Type B pancreatic cell (in vitro differentiated cells): ENCODE measurements at regions not wholly inside any gene's neighbourhood (a gene's known extent, or its start where the extent isn't known, plus 50 kb on each side); places are given as distances from the start of the nearest gene placed in this dataset.

Experiments
- DNase-seq: peaks from one replicate; pipeline ENCODE4 v3.0.0; 2021; ENCODE audit warnings: mixed read lengths; ENCODE audit not compliant: unreplicated experiment; ENCODE audit errors: extremely low spot score
- H3K27ac Mint-ChIP-seq: 2 replicates; pipeline ENCODE4 v1.8.0; 2021; ENCODE audit warnings: mild to moderate bottlenecking, mixed read lengths
- H3K27me3 Mint-ChIP-seq: 2 replicates; pipeline ENCODE4 v1.8.0; 2021; ENCODE audit warnings: mixed read lengths
- H3K36me3 Mint-ChIP-seq: 2 replicates; pipeline ENCODE4 v1.8.0; 2021; ENCODE audit warnings: mixed read lengths
- H3K4me1 Mint-ChIP-seq: one replicate; pipeline ENCODE4 v1.8.0; 2021; ENCODE audit warnings: mixed read lengths; ENCODE audit not compliant: unreplicated experiment
- H3K4me3 Mint-ChIP-seq: 2 replicates; pipeline ENCODE4 v1.8.0; 2021; ENCODE audit warnings: mild to moderate bottlenecking, mixed read lengths
- H3K9me3 Mint-ChIP-seq: 2 replicates; pipeline ENCODE4 v1.8.0; 2021; ENCODE audit warnings: mixed read lengths
- TF ChIP-seq, protein P1 (sequence below): fragments of 200-600 bp; sonication (generic); conservative IDR thresholded peaks from 2 replicates; pipeline ENCODE4 v1.5.0; 2021; ENCODE audit warnings: antibody characterized with exemption, mild to moderate bottlenecking

DNA sequence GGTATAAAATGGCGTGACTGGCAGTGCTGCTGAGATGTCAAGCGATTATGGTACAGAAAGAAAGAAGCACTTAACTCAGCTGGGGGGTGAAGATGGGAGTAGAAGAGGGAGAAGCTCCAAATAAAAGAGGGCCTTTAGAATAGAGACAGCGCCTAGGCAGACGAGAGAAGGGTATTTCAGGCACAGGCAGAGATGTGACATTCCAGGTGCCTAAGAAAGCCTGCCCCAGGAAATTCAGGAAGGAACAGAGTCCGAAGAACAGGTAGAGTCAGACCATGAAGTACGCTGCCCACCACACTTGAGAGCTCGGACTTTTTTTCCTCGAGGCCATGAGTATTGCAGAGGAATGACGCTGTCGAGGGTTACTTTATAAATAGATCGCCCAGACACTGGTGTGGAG lies 170.9 kb upstream of the ATF7IP start:
- TF ChIP-seq, protein P1, sequence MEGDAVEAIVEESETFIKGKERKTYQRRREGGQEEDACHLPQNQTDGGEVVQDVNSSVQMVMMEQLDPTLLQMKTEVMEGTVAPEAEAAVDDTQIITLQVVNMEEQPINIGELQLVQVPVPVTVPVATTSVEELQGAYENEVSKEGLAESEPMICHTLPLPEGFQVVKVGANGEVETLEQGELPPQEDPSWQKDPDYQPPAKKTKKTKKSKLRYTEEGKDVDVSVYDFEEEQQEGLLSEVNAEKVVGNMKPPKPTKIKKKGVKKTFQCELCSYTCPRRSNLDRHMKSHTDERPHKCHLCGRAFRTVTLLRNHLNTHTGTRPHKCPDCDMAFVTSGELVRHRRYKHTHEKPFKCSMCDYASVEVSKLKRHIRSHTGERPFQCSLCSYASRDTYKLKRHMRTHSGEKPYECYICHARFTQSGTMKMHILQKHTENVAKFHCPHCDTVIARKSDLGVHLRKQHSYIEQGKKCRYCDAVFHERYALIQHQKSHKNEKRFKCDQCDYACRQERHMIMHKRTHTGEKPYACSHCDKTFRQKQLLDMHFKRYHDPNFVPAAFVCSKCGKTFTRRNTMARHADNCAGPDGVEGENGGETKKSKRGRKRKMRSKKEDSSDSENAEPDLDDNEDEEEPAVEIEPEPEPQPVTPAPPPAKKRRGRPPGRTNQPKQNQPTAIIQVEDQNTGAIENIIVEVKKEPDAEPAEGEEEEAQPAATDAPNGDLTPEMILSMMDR = no peak
- H3K9me3 Mint-ChIP-seq = peaks cover 4% of the 10 kb centered on the region
- no peaks in the 10 kb centered on the region for H3K36me3 Mint-ChIP-seq
- no peak for DNase-seq
- no peak overlapping the region for H3K4me3 Mint-ChIP-seq
- H3K27ac Mint-ChIP-seq = no peak overlapping the region
- H3K4me1 Mint-ChIP-seq = no peaks in the 10 kb centered on the region
- H3K27me3 Mint-ChIP-seq = no peaks in the 10 kb centered on the region

- no peak overlapping the region for H3K27ac Mint-ChIP-seq
- no peak overlapping the region for H3K4me3 Mint-ChIP-seq
- DNase-seq = no peak
- no peaks in the 10 kb centered on the region for H3K4me1 Mint-ChIP-seq
- peaks cover 4% of the 10 kb centered on the region for H3K9me3 Mint-ChIP-seq
- H3K36me3 Mint-ChIP-seq = peaks cover 3% of the 10 kb centered on the region
- H3K27me3 Mint-ChIP-seq = no peaks in the 10 kb centered on the region
- TF ChIP-seq, protein P1 = no peak
These were observed 165.9 kb upstream of the ATF7IP start for GRCh38 chr12:14199455-14200198.

GRCh38 chr12:14200598-14200997 lies 164.9 kb upstream of the ATF7IP start:
- H3K4me3 Mint-ChIP-seq = no peak overlapping the region
- H3K27me3 Mint-ChIP-seq = no peaks in the 10 kb centered on the region
- TF ChIP-seq, protein P1 = no peak
- H3K9me3 Mint-ChIP-seq = peaks cover 4% of the 10 kb centered on the region
- peaks cover 3% of the 10 kb centered on the region for H3K36me3 Mint-ChIP-seq
- H3K4me1 Mint-ChIP-seq = no peaks in the 10 kb centered on the region
- H3K27ac Mint-ChIP-seq = no peak overlapping the region
- no peak for DNase-seq

DNA sequence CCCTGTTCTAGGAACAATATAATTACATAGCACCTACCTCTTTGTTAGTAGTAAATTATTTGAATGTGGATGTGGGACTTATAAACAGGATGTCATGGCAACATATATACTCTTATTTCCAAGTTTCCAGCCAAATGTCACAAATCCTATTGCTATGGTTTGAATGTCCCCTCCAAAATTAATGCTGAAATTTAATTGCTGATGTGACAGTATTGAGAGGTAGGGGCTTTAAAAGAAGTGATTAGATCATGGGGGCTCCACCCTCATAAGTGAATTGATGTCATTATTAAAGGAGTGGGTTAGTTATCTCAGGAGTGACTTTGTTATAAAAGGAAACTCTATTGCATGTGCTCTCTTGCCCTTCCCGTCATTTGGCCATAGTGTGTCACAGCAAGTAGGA lies 164.2 kb upstream of the ATF7IP start:
- no peak overlapping the region for H3K27ac Mint-ChIP-seq
- no peak overlapping the region for H3K4me3 Mint-ChIP-seq
- no peaks in the 10 kb centered on the region for H3K4me1 Mint-ChIP-seq
- H3K36me3 Mint-ChIP-seq = peaks cover 5% of the 10 kb centered on the region
- no peaks in the 10 kb centered on the region for H3K27me3 Mint-ChIP-seq
- TF ChIP-seq, protein P1 = no peak
- peaks cover 4% of the 10 kb centered on the region for H3K9me3 Mint-ChIP-seq
- no peak for DNase-seq

DNA sequence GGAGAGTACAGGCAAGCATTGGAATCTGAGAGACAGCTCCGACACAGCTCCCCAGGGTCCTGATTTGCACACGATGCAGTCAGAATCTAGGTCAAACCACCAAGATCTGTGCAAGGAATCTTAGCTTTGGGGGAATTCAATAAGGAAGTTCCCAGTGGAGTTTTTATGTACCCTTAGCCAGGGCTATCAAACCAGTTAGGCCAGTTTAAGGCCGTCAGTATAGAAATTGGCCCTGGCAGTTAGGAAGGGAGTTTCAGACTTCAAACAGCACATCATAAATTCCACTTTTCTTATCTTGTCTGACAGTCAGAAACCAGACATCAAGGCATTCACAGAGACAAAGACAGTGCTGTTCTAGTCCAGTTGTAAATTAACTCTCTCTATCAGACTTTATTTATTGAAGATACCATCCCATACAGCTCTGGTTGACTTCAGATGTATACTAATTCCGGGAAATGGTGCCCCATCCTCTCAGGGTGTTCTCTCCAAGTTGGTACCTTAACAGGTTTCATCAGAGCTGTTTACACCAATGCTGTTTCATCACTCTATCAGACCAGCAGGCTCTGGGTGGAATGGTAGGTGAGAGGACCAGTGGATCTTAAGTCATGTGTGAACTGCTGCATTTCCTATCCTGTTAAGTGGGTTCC lies 157.5 kb upstream of the ATF7IP start:
- H3K27ac Mint-ChIP-seq = peak overlapping the region; percentile 80
- H3K9me3 Mint-ChIP-seq = no peaks in the 10 kb centered on the region
- TF ChIP-seq, protein P1 = no peak
- peak overlapping the region; percentile 24 for H3K4me3 Mint-ChIP-seq
- H3K36me3 Mint-ChIP-seq = peaks cover 5% of the 10 kb centered on the region
- no peaks in the 10 kb centered on the region for H3K4me1 Mint-ChIP-seq
- H3K27me3 Mint-ChIP-seq = no peaks in the 10 kb centered on the region
- DNase-seq = no peak
